ENCODE measurements at regions not wholly inside any gene's neighbourhood (a gene's known extent, or its start where the extent isn't known, plus 50 kb on each side); places are given as distances from the start of the nearest gene placed in this dataset.

DNA sequence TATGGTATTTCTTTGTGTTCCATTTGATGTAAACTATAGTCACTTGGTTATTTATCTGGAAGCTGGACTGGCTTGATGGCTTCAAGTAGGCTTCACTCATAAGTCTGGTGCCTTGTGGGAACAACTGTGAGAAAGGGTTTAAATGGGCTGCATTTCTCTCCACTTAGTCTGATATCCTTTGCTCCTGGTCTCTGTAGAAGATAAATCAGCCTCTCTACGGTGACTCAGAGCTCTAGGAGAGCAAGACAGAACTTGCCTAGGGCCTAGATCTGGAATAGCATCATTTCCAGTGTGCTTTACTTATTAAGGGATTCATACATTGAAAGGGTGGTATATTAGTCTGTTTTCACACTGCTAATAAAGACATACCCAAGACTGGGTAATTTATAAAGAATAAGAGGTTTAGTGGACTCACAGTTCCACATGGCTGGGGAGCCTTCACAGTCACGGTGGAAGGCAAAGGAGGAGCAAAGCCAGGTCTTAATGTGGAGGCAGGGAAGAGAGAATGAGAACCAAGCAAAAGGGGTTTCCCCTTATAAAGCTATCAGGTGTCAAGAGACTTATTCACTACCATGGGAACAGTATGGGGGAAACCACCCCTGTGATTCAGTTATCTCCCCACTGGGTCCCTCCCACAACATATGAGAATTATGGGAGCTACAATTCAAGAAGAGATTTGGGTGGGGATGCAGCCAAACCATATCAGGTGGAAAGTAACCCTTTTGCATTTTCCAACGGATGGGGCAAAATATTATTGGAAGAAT lies 1746.4 kb upstream of the PCDH7 start:
- no peak for DNase-seq
- Mint-ChIP-seq H3K4me1 (ENCODE audit: low read depth, unreplicated experiment) (no peaks in the 10 kb centered on the region), H3K27me3 (ENCODE audit: unreplicated experiment) (no peaks in the 10 kb centered on the region), H3K9me3 (ENCODE audit: unreplicated experiment) (no peaks in the 10 kb centered on the region), H3K4me3 (ENCODE audit: unreplicated experiment) (no peak overlapping the region), H3K27ac (ENCODE audit: unreplicated experiment) (no peak overlapping the region), H3K36me3 (ENCODE audit: unreplicated experiment) (no peaks in the 10 kb centered on the region)
- TF ChIP-seq, protein P1, sequence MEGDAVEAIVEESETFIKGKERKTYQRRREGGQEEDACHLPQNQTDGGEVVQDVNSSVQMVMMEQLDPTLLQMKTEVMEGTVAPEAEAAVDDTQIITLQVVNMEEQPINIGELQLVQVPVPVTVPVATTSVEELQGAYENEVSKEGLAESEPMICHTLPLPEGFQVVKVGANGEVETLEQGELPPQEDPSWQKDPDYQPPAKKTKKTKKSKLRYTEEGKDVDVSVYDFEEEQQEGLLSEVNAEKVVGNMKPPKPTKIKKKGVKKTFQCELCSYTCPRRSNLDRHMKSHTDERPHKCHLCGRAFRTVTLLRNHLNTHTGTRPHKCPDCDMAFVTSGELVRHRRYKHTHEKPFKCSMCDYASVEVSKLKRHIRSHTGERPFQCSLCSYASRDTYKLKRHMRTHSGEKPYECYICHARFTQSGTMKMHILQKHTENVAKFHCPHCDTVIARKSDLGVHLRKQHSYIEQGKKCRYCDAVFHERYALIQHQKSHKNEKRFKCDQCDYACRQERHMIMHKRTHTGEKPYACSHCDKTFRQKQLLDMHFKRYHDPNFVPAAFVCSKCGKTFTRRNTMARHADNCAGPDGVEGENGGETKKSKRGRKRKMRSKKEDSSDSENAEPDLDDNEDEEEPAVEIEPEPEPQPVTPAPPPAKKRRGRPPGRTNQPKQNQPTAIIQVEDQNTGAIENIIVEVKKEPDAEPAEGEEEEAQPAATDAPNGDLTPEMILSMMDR (IDR thresholded peaks at IDR 0.05; ENCODE audit: partially characterized antibody, unreplicated experiment), result no peak

DNA sequence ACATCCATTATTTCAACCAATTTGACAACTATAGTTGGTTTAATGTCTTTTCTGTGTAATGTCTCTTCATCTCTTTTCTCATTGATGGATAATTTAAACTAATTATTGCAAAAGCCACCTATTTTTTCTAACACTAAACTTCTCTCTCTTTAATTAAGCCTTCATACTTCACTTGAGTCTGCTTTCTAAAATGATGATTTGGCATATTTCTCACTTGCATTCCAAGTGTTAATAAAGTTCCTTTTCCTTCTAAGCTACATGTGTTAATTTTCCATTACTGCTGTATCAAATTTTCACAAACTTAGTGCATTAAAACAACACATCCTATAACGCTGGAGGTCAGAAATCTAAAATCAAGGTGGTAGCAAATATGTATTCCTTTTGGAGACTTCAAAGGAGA lies 1743.8 kb upstream of the PCDH7 start:
- no peak overlapping the region for H3K27ac Mint-ChIP-seq (ENCODE audit: unreplicated experiment)
- H3K36me3 Mint-ChIP-seq (ENCODE audit: unreplicated experiment), result no peaks in the 10 kb centered on the region
- DNase-seq, result no peak
- H3K4me3 Mint-ChIP-seq (ENCODE audit: unreplicated experiment), result no peak overlapping the region
- H3K9me3 Mint-ChIP-seq (ENCODE audit: unreplicated experiment), result no peaks in the 10 kb centered on the region
- H3K27me3 Mint-ChIP-seq (ENCODE audit: unreplicated experiment), result no peaks in the 10 kb centered on the region
- TF ChIP-seq, protein P1 (IDR thresholded peaks at IDR 0.05; ENCODE audit: partially characterized antibody, unreplicated experiment), result no peak
- H3K4me1 Mint-ChIP-seq (ENCODE audit: low read depth, unreplicated experiment), result no peaks in the 10 kb centered on the region

DNA sequence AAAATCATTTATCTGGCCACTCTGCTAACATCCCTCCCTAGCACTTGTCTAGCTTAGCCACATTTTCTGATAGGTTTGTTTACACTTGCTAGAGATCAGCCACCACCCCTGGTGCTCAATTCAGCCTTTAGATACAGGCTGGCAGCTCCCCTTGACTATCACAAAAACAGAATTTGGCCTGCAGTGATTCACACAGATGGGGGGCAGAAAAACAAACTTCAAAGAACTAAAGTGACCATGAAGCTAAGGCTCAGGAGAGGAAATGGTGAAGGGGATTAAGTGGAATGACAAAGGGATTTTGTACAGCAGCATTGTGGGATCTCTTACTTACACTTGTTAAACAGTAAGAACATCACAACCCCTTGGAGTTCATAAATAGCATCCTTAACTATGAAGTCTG lies 1718.0 kb upstream of the PCDH7 start:
- Mint-ChIP-seq H3K9me3 (ENCODE audit: unreplicated experiment) (peaks cover 2% of the 10 kb centered on the region), H3K4me3 (ENCODE audit: unreplicated experiment) (no peak overlapping the region), H3K27ac (ENCODE audit: unreplicated experiment) (no peak overlapping the region), H3K36me3 (ENCODE audit: unreplicated experiment) (no peaks in the 10 kb centered on the region), H3K27me3 (ENCODE audit: unreplicated experiment) (no peaks in the 10 kb centered on the region), H3K4me1 (ENCODE audit: low read depth, unreplicated experiment) (no peaks in the 10 kb centered on the region)
- DNase-seq, result no peak
- TF ChIP-seq, protein P1 (IDR thresholded peaks at IDR 0.05; ENCODE audit: partially characterized antibody, unreplicated experiment), result no peak

DNA sequence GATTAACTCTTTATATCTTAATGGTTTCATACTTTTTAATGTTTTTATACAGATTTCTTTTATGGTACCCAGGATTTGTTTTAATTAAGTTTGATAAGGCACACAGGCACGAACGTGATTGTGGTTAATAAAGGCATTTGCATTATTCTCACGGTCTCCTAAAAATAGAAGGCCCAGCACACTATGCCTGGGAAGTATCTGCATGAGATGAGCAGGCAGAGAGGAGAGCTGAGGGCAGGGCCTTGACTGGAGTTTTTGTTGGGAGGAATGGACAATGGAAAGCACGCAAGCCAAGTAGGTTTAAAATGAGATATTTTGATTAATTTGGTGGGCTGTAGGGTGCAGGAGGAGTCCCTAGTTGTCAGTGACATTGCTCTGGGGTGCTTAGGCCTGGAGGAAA lies 1714.3 kb upstream of the PCDH7 start:
- no peak for DNase-seq
- Mint-ChIP-seq H3K27ac (ENCODE audit: unreplicated experiment) (no peak overlapping the region), H3K27me3 (ENCODE audit: unreplicated experiment) (no peaks in the 10 kb centered on the region), H3K9me3 (ENCODE audit: unreplicated experiment) (peaks cover 2% of the 10 kb centered on the region), H3K4me3 (ENCODE audit: unreplicated experiment) (no peak overlapping the region), H3K36me3 (ENCODE audit: unreplicated experiment) (no peaks in the 10 kb centered on the region), H3K4me1 (ENCODE audit: low read depth, unreplicated experiment) (no peaks in the 10 kb centered on the region)
- TF ChIP-seq, protein P1 (IDR thresholded peaks at IDR 0.05; ENCODE audit: partially characterized antibody, unreplicated experiment), result no peak

DNA sequence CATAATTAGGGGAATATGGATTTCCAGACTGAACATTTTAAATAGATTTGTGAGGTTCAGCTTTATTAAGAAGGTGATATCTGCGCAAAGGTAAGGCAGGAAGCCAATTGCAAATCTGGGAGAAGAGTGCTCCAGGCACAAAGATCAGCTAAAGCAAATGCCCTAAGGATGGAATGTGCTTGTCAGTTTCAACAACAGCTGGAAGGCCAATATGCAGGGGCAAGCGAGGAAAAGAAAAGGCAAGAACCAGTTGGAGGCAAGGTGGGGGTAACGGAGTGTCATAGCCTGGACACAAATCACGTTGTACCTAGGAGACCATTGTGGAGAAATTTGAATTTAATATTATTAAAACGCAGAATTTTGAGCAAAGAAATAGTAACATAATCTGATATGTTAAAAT lies 1710.3 kb upstream of the PCDH7 start:
- no peaks in the 10 kb centered on the region for H3K4me1 Mint-ChIP-seq (ENCODE audit: low read depth, unreplicated experiment)
- H3K4me3 Mint-ChIP-seq (ENCODE audit: unreplicated experiment), result no peak overlapping the region
- H3K27me3 Mint-ChIP-seq (ENCODE audit: unreplicated experiment), result no peaks in the 10 kb centered on the region
- no peak for DNase-seq
- TF ChIP-seq, protein P1 (IDR thresholded peaks at IDR 0.05; ENCODE audit: partially characterized antibody, unreplicated experiment), result no peak
- H3K9me3 Mint-ChIP-seq (ENCODE audit: unreplicated experiment), result peaks cover 2% of the 10 kb centered on the region
- no peak overlapping the region for H3K27ac Mint-ChIP-seq (ENCODE audit: unreplicated experiment)
- peaks cover 5% of the 10 kb centered on the region for H3K36me3 Mint-ChIP-seq (ENCODE audit: unreplicated experiment)

Measured in glutamatergic neuron (in vitro differentiated cells).